HK-2 (cell line): ENCODE measurements at regions not wholly inside any gene's neighbourhood (a gene's known extent, or its start where the extent isn't known, plus 50 kb on each side); places are given as distances from the start of the nearest gene placed in this dataset.

Experiments
- DNase-seq: peaks from one replicate; pipeline ENCODE4 v3.0.0-alpha.2; 2018; ENCODE audit not compliant: unreplicated experiment

DNA sequence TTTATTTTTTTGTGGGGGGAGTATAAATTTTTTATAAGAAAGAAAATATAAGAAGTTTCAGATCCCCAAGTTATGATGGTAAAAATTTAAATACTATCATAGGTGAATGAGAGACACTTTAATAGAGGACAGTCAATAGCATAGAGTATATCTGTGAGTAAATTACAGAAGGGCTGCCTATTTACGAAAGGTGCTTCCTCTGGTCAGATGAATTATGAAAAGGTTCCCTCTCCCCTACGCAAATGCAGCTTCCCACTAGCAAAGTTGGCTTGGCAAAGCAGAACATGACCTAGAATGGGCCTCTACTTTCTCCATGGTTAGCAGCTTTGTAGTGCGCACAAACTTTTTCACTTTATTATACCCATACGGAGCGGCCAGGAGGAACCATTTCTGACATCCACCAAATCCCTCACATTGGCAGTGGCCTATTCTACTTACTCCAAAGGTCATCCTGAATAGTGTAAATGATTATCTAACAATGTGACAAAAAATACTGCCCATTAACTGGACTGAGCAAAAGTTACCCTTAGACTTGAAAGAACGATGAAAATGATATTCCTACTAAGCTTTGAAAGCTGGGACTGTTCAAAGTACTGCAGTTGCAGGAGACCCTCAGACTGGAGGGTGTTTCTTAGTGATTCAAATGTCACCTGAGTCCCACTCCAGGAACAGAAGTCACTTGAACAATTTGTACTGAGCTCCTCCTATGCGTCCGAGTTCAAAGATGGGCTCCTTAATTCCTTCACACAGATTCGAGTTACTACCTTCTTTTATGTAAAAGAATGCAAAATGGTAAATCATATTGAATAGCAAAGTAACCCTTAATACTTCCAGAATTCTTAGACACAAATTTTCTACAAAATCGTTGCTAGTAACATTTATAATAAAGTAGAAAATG is 148.5 kb downstream of the NOL4 start:
- DNase-seq = no peak

GRCh38 chr18:34061226-34061625 is 163.5 kb downstream of the NOL4 start:
- no peak for DNase-seq

DNA sequence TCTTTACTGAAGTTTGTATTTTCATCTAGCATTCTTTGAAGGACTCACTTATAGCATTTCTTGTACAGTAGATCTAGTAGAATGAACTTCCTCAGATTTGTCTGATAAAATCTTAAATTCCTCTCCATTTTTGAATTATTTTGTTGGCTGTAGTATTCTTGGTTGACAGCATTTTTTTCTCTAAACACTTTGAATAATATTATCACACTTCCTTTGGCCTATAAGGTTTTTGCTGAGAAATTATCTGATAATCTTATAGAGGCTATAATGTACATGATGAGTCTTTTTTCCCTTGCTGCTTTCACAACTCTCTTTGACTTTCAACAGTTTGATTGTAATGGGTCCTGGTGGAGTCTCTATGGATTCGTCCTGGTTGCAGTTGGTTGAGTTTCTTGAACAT is 169.5 kb downstream of the NOL4 start:
- DNase-seq = no peak

GRCh38 chr18:34050661-34051060 is 174.1 kb downstream of the NOL4 start:
- DNase-seq = no peak

DNA sequence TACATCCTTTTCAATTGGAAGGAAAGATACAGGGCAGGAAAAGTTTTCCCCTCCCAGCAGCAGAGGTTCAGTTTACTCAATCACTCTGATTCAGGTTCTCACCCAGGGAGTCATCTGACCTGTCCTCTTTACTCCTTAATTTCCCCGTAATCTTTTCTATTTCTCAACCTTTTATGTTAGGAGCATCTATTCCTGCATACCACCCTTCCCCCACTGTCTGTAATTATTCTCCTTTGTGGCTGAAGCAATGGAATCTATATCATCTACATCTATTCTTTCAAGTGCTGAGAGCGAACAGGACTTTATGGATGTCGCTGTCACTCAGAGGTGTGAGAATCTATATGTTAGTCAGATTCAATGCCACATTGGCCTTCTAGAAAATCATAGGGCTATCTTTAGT is 175.2 kb downstream of the NOL4 start:
- no peak for DNase-seq

- DNase-seq = no peak
Measured at GRCh38 chr18:34048423-34048822, 176.3 kb downstream of the NOL4 start.

DNA sequence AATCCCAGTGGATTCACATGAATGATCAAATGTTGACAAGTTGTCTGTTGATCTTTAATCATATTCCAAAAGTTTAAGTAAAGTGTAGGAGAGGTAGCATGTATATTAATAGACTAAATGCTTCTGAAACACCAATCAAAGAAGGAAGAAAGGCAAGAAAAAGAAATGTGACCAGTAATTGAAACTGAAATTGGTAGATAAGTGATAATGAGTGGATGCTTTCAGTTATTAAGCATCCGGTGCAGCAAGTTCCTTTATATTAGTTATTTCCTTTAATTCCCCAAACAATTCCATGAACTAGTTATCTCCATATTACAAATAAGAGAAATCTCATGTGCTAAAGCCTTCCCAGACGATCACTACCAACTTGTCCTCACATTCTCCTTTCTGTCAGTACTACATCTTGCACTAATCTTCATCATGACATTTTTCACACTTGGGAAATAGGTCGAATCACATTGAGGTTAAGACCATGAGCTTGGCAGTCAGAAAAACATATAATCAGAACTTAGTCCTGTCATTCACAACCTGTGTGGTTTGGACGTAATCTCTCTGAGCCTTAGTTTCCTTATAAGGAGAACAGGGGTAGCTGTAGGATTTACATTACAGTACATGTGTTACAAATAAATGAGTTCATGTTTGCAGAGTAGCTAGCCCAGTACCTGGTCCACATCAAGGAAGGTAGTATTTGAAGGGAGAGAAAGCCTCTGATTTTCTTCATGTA is 182.1 kb downstream of the NOL4 start:
- no peak for DNase-seq

DNA sequence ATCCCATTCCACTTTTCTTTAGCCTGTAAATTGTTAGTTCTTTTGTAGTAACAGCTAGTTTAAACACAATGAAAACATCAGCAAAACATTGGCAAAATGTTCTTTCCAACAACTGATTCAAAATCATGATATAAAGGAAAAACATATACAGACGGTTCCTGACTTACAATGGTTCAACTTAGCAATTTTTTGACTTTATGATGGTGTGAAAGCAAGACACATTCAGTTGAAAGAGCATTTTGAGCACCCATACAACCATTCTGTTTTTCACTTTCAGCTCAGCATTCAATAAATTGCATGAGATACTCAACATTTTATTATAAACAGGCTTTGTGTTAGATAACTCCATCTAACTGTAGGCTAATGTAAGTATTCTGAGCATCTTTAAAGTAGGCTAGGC is 185.1 kb downstream of the NOL4 start:
- no peak for DNase-seq

DNA sequence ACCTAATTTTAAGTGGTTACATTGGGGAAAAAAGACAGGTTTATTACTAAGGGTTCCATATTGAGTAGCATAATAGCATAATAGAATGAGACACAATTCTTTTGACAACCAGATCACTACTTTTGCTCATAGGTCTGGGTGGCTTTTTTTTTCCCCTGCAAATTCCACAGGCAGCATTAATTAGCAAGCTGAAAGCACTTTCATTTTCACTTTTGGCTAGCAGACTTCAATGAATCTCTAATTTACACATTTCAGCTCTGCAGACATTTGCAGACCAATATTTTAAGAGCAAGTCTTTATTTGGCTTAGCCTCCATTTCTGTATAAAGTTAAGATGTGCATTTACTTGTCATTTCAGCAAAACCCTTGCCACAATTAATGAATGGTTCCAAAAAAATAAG is 185.5 kb downstream of the NOL4 start:
- DNase-seq = no peak

DNA sequence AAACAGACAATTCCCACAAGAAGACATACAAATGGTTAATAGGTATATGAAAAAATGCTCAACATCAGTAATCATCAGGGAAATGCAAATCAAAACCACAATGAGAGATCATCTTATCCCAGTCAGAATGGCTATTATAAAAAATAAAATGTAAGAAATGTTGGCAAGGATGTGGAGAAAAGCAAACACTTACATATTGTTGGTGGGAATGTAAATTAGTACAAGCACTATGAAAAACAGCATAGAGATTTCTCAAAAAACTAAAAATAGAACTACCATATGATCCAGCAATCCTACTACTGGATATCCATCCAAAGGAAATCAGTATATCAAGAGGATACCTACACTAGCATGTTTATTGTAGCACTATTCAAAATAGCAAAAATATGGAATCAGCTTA is 186.6 kb downstream of the NOL4 start:
- DNase-seq = no peak

DNA sequence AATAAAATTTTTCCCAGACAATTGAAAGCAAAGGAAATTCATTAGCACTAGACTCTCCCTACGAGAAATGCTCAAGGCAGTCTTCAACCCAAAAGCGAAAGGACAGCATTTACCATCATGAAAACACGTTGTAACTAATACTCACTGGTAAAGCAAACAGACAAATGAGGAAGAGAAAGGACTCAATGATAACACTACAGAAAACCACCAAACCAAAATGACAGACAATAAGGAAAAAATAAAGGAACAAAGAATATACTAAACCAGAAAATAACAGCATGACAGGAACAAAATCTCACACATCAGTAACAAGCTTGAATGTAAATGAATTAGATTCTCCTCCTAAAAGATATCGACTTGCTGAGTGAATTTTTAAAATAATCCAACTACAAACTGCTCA is 190.7 kb downstream of the NOL4 start:
- no peak for DNase-seq

DNA sequence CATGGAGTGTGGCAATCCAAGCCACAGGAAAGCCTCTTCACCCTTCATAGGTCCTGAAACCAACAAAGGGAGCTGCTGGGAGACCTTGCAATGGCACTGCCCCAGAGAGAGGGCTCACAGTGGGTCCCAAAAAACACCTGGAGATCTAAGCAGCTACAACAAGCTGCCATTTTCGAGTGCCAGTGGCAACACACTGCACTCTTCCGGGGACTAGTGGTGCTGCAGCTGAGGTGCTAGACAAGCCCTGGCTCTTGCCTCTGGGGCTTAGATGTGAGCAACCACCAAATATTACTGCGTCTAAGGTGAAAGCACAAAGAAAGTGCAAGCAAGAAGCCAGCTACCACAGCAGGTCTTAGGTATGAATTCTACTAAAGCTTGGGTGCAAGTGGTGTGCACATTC is 192.9 kb downstream of the NOL4 start:
- no peak for DNase-seq

- DNase-seq = no peak
Measured at GRCh38 chr18:34028324-34028723, 196.4 kb downstream of the NOL4 start.

DNA sequence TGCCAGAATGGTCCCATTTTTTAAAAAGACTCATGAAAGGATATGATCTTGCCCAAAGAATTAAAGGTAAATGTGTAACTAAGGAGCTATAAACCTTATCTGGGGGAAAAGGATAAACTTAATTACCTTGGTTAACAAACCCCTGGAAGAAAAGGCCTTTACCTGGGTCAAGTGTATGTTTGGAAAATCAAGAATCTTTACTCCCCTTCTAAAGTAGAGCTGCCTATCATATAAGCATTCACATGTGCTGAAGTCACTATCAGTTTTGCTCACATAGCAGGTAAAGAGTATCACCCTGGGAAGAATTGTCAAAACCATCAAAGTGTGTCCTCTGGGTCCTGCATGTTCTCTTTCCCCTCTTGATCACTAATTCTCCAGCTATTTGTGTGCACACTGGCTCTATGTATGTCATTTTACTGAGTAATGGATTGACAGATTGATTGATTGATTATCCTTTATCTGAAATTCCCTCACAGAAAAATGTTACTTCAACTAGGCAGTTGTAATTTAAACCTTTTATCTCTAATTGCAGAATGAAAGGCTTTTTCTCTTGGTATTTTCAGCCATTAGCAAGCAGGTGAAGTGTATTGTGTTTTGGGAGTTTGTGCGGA is 199.4 kb downstream of the NOL4 start:
- no peak for DNase-seq

DNA sequence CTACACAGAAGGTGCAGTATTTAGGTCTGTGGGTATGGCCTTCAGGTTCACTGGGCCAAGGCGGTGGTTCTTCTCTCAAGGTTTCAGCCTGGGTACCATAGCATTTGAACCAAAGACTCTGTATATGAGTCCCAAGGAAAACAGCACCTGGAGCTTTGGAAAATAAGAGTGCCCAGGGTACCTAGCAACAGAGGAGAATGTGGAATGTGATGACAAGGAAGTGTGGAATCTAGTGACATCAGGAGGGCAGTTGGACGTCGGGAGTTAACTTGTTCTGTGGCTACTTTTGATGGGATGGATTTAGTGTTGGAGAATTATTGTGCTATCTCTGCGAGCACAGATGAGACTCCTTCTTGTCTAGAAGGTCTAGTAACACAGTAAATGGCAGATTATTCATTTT is 201.2 kb downstream of the NOL4 start:
- DNase-seq = no peak

DNA sequence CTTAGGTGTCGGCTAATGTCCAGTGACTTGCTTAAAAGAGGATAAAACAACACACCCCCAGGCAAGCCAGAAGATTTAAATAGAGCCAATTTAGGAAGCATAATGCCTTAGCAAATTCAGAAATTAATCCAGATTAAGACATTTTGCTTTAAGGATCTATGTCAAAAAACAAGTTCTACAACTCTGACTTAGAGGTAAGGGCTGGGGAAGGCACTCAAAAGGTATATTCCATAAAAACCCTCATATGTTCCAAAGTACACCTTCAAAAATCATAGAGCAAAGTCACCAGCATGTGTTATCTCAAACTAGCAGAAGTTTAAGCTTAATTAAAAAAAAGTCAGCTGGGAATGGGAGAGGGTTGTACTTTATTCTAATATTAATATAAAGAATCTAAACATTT is 206.4 kb downstream of the NOL4 start:
- no peak for DNase-seq

GRCh38 chr18:34003687-34004086 is 221.0 kb downstream of the NOL4 start:
- no peak for DNase-seq

DNA sequence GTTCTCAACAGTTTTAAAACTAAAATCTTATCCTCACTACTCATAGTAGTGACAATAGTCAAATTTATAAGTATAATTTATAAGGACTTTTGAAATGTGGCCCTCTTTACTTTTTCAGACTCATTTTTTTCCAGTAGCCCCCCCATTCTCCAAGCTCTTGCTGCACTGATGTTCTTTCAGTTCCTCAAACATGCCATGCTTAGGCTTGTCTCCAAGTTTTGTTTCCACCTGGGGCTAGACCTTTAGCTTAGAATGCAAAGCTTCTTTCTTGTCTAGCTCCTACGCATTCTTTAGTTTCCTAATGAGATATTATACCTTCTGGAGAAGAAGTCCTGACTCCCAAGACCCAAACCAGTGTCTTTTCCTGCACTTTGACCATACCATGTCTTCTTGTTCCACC is 222.6 kb downstream of the NOL4 start:
- no peak for DNase-seq

DNA sequence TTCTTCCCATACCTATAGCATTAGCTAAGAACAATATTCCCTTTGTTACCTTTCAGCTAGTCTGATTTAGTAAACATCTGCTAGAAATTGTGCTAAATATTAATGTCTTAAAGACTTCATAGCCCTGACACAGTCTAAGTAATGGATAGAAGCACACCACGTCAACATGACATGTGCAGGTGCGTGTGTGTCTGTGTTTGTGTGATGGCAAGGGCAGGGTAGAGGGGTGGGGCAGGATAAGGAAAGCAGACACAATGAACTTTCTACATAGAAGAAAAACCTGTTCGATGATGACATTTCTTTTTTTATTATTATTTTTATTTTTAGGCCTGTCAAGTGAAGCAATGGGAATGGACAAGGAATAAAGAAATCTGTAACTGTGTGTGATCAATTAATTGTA is 223.3 kb downstream of the NOL4 start:
- no peak for DNase-seq

GRCh38 chr18:33987206-33987605 is 237.5 kb downstream of the NOL4 start:
- DNase-seq = no peak

GRCh38 chr18:33983126-33983525 is 241.6 kb downstream of the NOL4 start:
- DNase-seq = no peak

DNA sequence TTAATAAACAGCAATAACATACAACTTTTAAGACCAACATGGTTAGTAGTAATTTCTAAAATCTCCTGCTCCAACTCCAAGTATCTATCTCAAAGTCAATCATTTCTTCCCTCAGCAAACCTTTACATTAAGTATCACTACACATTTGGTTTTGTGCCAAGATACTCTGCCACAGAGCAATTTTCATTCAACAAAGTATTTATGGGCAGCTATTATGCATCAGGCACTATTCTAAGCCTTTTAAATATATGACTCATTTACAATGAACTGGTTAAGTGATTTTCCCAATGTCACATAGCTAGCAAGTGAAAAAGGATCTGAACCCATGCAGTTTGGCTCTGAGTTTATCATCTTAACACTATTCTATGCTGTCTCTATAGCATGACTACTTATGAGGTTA is 264.3 kb downstream of the NOL4 start:
- DNase-seq = no peak

DNA sequence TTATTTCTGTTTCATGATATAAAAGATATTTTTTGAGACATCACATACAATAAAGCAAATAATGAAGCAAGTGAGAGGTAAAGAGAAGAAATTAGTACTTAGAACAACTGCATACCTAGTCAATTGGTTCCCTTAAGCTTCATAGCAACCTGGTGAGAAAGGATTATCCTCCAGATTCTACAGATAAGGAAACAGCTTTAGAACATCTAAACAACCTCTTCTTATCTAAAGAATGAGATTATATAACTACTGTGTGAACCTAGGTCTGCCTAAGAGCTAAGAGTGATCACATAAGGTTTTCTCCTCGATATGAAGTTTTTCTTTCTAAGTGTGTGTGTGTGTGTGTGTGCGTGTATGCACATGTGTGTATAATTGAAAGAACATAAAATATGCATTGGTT is 265.1 kb downstream of the NOL4 start:
- DNase-seq = no peak
